GM23248 (cell line): ENCODE measurements at regions not wholly inside any gene's neighbourhood (a gene's known extent, or its start where the extent isn't known, plus 50 kb on each side); places are given as distances from the start of the nearest gene placed in this dataset.

Experiments
- EZH2 ChIP-seq: fragments of 200-600 bp; sonication (generic); IDR thresholded peaks from 2 replicates; pipeline ENCODE4 v1.6.1; 2018; ENCODE audit warnings: antibody characterized with exemption, mild to moderate bottlenecking; ENCODE audit not compliant: insufficient read depth, poor library complexity, severe bottlenecking
- EZH2phosphoT487 ChIP-seq: fragments of 200-600 bp; sonication (generic); IDR thresholded peaks from 2 replicates; pipeline ENCODE4 v1.6.1; 2018; ENCODE audit warnings: antibody characterized with exemption, moderate library complexity, mild to moderate bottlenecking, low read depth; ENCODE audit not compliant: insufficient read depth

DNA sequence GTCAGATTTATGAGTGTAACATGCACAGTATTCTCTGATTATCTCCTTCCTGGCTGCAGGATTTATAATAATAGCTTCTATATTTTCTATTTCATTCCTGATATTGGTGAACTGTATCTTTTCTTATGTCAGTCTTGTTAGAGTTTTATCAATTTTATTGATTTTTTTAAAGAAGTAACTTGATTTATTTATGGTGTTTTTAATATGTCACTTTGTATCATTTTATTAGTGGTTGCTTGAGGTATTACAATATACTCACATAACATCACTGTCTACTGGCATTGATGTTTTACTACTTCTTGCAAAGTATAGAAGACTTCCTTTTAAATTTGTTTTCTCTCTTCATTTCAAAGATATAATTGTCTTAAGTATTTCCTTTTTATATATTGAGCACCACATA, 270.5 kb upstream of the GYPC start:
- TF ChIP-seq EZH2 (no peak), EZH2phosphoT487 (no peak)
